Neural cell (in vitro differentiated cells): ENCODE measurements at regions not wholly inside any gene's neighbourhood (a gene's known extent, or its start where the extent isn't known, plus 50 kb on each side); places are given as distances from the start of the nearest gene placed in this dataset.

ENCODE experiments used
- H2AFZ ChIP-seq: fragments of 200-600, 300-800 bp; sonication (generic), shearing (Covaris generic); 2 replicates; pipeline ENCODE4 v1.6.0; 2014; ENCODE audit warnings: low read depth, mild to moderate bottlenecking, antibody characterized with exemption, low read length, moderate library complexity
- H3F3A ChIP-seq: fragments of 200-600 bp; shearing (Covaris generic); 2 replicates; pipeline ENCODE4 v1.6.1; 2016; ENCODE audit warnings: mild to moderate bottlenecking, moderate library complexity, mixed read lengths, antibody characterized with exemption, low read length; ENCODE audit not compliant: insufficient read depth, poor library complexity, severe bottlenecking
- H3K27ac ChIP-seq: fragments of 200-600, 300-800 bp; sonication (generic), shearing (Covaris generic); 2 replicates; pipeline ENCODE4 v1.5.1; 2014; ENCODE audit warnings: mild to moderate bottlenecking, low read length, moderate library complexity
- H3K27me3 ChIP-seq: fragments of 300-800, 200-600 bp; sonication (generic), shearing (Covaris generic); 2 replicates; pipeline ENCODE4 v1.6.0; 2014; ENCODE audit warnings: mild to moderate bottlenecking, low read depth, low read length, moderate library complexity; ENCODE audit not compliant: insufficient read depth
- H3K36me3 ChIP-seq: fragments of 300-800, 200-600 bp; sonication (generic), shearing (Covaris generic); 2 replicates; pipeline ENCODE4 v1.5.1; 2014; ENCODE audit warnings: mild to moderate bottlenecking, antibody characterized with exemption, low read length, moderate library complexity; ENCODE audit not compliant: insufficient read depth
- H3K4me2 ChIP-seq: fragments of 300-800, 200-600 bp; sonication (generic), shearing (Covaris generic); 2 replicates; pipeline ENCODE4 v1.6.0; 2014; ENCODE audit warnings: mild to moderate bottlenecking, low read length
- H3K4me3 ChIP-seq: fragments of 300-800, 200-600 bp; sonication (generic), shearing (Covaris generic); 2 replicates; pipeline ENCODE4 v1.5.1; 2014; ENCODE audit warnings: mild to moderate bottlenecking, low read length, moderate library complexity
- H3K79me2 ChIP-seq: fragments of 200-600 bp; shearing (Covaris generic); replicated peaks from 2 replicates; pipeline ENCODE4 v1.6.0; 2014; ENCODE audit warnings: mild to moderate bottlenecking, low read length, moderate library complexity; ENCODE audit not compliant: insufficient read depth
- H3K9ac ChIP-seq: fragments of 300-800, 200-600 bp; sonication (generic), shearing (Covaris generic); 2 replicates; pipeline ENCODE4 v1.6.1; 2016; ENCODE audit warnings: mild to moderate bottlenecking, low read length, mixed read lengths
- H3K9me2 ChIP-seq: fragments of 200-600 bp; shearing (Covaris generic); 2 replicates; pipeline ENCODE4 v1.6.1; 2016; ENCODE audit warnings: mild to moderate bottlenecking, low read length, mixed read lengths; ENCODE audit not compliant: insufficient read depth
- H3K9me3 ChIP-seq: fragments of 200-600, 300-800 bp; sonication (generic), shearing (Covaris generic); 2 replicates; pipeline ENCODE4 v1.6.1; 2016; ENCODE audit warnings: mild to moderate bottlenecking, mixed run types, low read length, moderate library complexity, mixed read lengths
- H4K20me1 ChIP-seq: fragments of 200-600 bp; shearing (Covaris generic); 2 replicates; pipeline ENCODE4 v1.6.1; 2016; ENCODE audit warnings: mild to moderate bottlenecking, mixed run types; ENCODE audit not compliant: insufficient read depth
- EP300 ChIP-seq: fragments of 450-650 bp; conservative IDR thresholded peaks from 2 replicates; pipeline ENCODE4 v1.6.1; 2014; ENCODE audit warnings: antibody characterized with exemption, mild to moderate bottlenecking, moderate library complexity; ENCODE audit not compliant: poor library complexity, severe bottlenecking
- EZH2 ChIP-seq: fragments of 200-600, 300-800 bp; shearing (Covaris generic), sonication (generic); IDR thresholded peaks from 2 replicates; pipeline ENCODE4 v1.6.1; 2014; ENCODE audit warnings: antibody characterized with exemption, low read length, borderline replicate concordance, mild to moderate bottlenecking; ENCODE audit not compliant: insufficient read depth, poor library complexity, severe bottlenecking
- MXI1 ChIP-seq: fragments of 450-650 bp; conservative IDR thresholded peaks from 2 replicates; pipeline ENCODE4 v1.6.1; 2014; ENCODE audit warnings: antibody characterized with exemption, mild to moderate bottlenecking; ENCODE audit not compliant: poor library complexity, severe bottlenecking
- RAD21 ChIP-seq: fragments of 450-650 bp; conservative IDR thresholded peaks from 2 replicates; pipeline ENCODE4 v1.6.1; 2014; ENCODE audit warnings: antibody characterized with exemption, mild to moderate bottlenecking, moderate library complexity
- REST ChIP-seq: IDR thresholded peaks from 2 replicates; pipeline ENCODE4 v1.6.1; 2012; ENCODE audit warnings: borderline replicate concordance
- TAF1 ChIP-seq: IDR thresholded peaks from 2 replicates; pipeline ENCODE4 v1.6.1; 2012; ENCODE audit warnings: low read depth

- Histone ChIP-seq H2AFZ (no peak overlapping the region), H3K9me3 (no peaks in the 10 kb centered on the region), H3K4me2 (no peak overlapping the region), H3K9me2 (no peaks in the 10 kb centered on the region), H3K79me2 (no peaks in the 10 kb centered on the region), H3K27ac (no peak overlapping the region), H3K9ac (no peak overlapping the region), H4K20me1 (no peaks in the 10 kb centered on the region), H3K4me3 (no peak overlapping the region), H3K36me3 (no peaks in the 10 kb centered on the region), H3F3A (no peaks in the 10 kb centered on the region), H3K27me3 (no peaks in the 10 kb centered on the region)
- TF ChIP-seq EP300 (no peak), REST (no peak)
These were observed 128.8 kb downstream of the CDH26 start for GRCh38 chr20:60086821-60087562.

GRCh38 chr20:60087563-60088105, 129.4 kb downstream of the CDH26 start:
- Histone ChIP-seq H3K9ac (no peak overlapping the region), H3K27ac (no peak overlapping the region), H2AFZ (no peak overlapping the region)

More at GRCh38 chr20:60087563-60088105, 129.4 kb downstream of the CDH26 start:
- H3K9me2 ChIP-seq, result no peaks in the 10 kb centered on the region
- no peaks in the 10 kb centered on the region for H3K36me3 ChIP-seq
- H3K4me3 ChIP-seq, result no peak overlapping the region
- no peak for TF ChIP-seq REST
- TF ChIP-seq TAF1, result no peak
- no peak for TF ChIP-seq RAD21
- no peak for TF ChIP-seq MXI1
- no peak for TF ChIP-seq EZH2
- peaks cover 5% of the 10 kb centered on the region for H3K9me3 ChIP-seq
- no peaks in the 10 kb centered on the region for H3F3A ChIP-seq
- H4K20me1 ChIP-seq, result no peaks in the 10 kb centered on the region
- no peaks in the 10 kb centered on the region for H3K27me3 ChIP-seq
- no peak overlapping the region for H3K4me2 ChIP-seq
- no peaks in the 10 kb centered on the region for H3K79me2 ChIP-seq
